ENCODE measurements at regions not wholly inside any gene's neighbourhood (a gene's known extent, or its start where the extent isn't known, plus 50 kb on each side); places are given as distances from the start of the nearest gene placed in this dataset.

DNA sequence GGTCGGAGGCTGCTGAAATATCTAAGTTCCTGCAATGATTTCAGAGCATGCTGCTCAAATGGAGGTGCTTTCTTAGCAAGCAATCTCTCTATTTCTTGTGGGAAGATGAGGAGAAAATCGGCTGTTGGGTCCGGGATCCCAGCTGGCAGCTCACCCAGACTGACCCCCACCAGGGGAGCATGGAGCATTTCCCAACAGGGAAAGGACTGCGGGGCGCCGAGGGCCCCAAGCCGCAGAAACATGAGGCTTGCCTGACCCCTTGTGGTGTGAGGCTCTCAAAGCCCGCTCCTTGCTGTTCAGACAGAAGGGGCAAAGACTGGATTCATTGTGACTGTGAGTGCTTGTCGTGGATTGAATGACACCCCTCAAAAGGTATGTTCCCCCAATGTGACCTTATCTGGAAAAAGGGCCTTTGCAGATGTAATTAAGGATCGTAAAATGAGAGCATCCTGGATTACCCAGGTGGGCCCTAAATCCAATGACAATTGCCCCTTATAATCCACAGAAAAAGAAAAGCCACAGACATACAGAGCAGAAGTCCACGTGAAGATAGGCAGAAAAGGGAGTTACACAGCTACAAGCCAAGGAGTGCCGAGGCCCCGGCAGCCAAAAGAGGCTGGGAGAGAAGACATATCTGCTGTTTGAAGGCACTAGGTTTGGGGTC, 116.3 kb upstream of the VASH1 start:
- no peak overlapping the region for H3K4me3 ChIP-seq (ENCODE audit: low read length)
- no peaks in the 10 kb centered on the region for H3K79me2 ChIP-seq (replicated peaks; ENCODE audit: insufficient read depth, low read length)
- H3K36me3 ChIP-seq (ENCODE audit: insufficient read depth, low read length) = no peaks in the 10 kb centered on the region
- H3F3A ChIP-seq (ENCODE audit: insufficient read depth, low read length, poor library complexity, severe bottlenecking) = no peaks in the 10 kb centered on the region
- H3K27me3 ChIP-seq (ENCODE audit: insufficient read depth, low read depth, low read length) = no peaks in the 10 kb centered on the region
- no peak overlapping the region for H3K4me2 ChIP-seq (ENCODE audit: low read length)
- no peaks in the 10 kb centered on the region for H4K20me1 ChIP-seq (ENCODE audit: insufficient read depth)
- H3K9me3 ChIP-seq (ENCODE audit: low read length) = no peaks in the 10 kb centered on the region
- no peak overlapping the region for H2AFZ ChIP-seq (ENCODE audit: low read depth, low read length)
- no peak overlapping the region for H3K27ac ChIP-seq (ENCODE audit: low read length)
- no peak for TF ChIP-seq REST (IDR thresholded peaks at IDR 0.05; ENCODE audit: borderline replicate concordance)
- TF ChIP-seq MXI1 (conservative IDR thresholded peaks at IDR 0.05; ENCODE audit: poor library complexity, severe bottlenecking) = peak; percentile 17
- no peak for TF ChIP-seq EP300 (conservative IDR thresholded peaks at IDR 0.05; ENCODE audit: poor library complexity, severe bottlenecking)
- TF ChIP-seq RAD21 (conservative IDR thresholded peaks at IDR 0.05) = peak; percentile 94
- TF ChIP-seq, protein P1, sequence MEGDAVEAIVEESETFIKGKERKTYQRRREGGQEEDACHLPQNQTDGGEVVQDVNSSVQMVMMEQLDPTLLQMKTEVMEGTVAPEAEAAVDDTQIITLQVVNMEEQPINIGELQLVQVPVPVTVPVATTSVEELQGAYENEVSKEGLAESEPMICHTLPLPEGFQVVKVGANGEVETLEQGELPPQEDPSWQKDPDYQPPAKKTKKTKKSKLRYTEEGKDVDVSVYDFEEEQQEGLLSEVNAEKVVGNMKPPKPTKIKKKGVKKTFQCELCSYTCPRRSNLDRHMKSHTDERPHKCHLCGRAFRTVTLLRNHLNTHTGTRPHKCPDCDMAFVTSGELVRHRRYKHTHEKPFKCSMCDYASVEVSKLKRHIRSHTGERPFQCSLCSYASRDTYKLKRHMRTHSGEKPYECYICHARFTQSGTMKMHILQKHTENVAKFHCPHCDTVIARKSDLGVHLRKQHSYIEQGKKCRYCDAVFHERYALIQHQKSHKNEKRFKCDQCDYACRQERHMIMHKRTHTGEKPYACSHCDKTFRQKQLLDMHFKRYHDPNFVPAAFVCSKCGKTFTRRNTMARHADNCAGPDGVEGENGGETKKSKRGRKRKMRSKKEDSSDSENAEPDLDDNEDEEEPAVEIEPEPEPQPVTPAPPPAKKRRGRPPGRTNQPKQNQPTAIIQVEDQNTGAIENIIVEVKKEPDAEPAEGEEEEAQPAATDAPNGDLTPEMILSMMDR (IDR thresholded peaks at IDR 0.05; ENCODE audit: poor library complexity, severe bottlenecking) = peak; percentile 93
- no peak for TF ChIP-seq TAF1 (IDR thresholded peaks at IDR 0.05; ENCODE audit: low read depth)
- no peak for TF ChIP-seq POLR2AphosphoS5 (IDR thresholded peaks at IDR 0.05)
- peak; percentile 94 for TF ChIP-seq SMC3 (conservative IDR thresholded peaks at IDR 0.05; ENCODE audit: poor library complexity)
- no peak for TF ChIP-seq EZH2 (IDR thresholded peaks at IDR 0.05; ENCODE audit: borderline replicate concordance, insufficient read depth, low read length, poor library complexity, severe bottlenecking)
- H3K9me2 ChIP-seq (ENCODE audit: insufficient read depth, low read length) = no peaks in the 10 kb centered on the region
- no peak overlapping the region for H3K9ac ChIP-seq (ENCODE audit: low read length)

- H3K9me3 ChIP-seq (ENCODE audit: low read length) = no peaks in the 10 kb centered on the region
- no peak overlapping the region for H3K4me3 ChIP-seq (ENCODE audit: low read length)
- H4K20me1 ChIP-seq (ENCODE audit: insufficient read depth) = no peaks in the 10 kb centered on the region
- H3K79me2 ChIP-seq (replicated peaks; ENCODE audit: insufficient read depth, low read length) = no peaks in the 10 kb centered on the region
- H2AFZ ChIP-seq (ENCODE audit: low read depth, low read length) = no peak overlapping the region
- H3K9ac ChIP-seq (ENCODE audit: low read length) = no peak overlapping the region
- TF ChIP-seq SMC3 (conservative IDR thresholded peaks at IDR 0.05; ENCODE audit: poor library complexity) = peak; percentile 73
- TF ChIP-seq MXI1 (conservative IDR thresholded peaks at IDR 0.05; ENCODE audit: poor library complexity, severe bottlenecking) = no peak
- no peak for TF ChIP-seq TAF1 (IDR thresholded peaks at IDR 0.05; ENCODE audit: low read depth)
- peak; percentile 71 for TF ChIP-seq RAD21 (conservative IDR thresholded peaks at IDR 0.05)
- no peak for TF ChIP-seq EP300 (conservative IDR thresholded peaks at IDR 0.05; ENCODE audit: poor library complexity, severe bottlenecking)
- no peak for TF ChIP-seq REST (IDR thresholded peaks at IDR 0.05; ENCODE audit: borderline replicate concordance)
- TF ChIP-seq, protein P1 (IDR thresholded peaks at IDR 0.05; ENCODE audit: poor library complexity, severe bottlenecking) = peak; percentile 75
- H3K27me3 ChIP-seq (ENCODE audit: insufficient read depth, low read depth, low read length) = no peaks in the 10 kb centered on the region
- H3F3A ChIP-seq (ENCODE audit: insufficient read depth, low read length, poor library complexity, severe bottlenecking) = no peaks in the 10 kb centered on the region
- H3K27ac ChIP-seq (ENCODE audit: low read length) = no peak overlapping the region
- no peaks in the 10 kb centered on the region for H3K9me2 ChIP-seq (ENCODE audit: insufficient read depth, low read length)
- H3K4me2 ChIP-seq (ENCODE audit: low read length) = no peak overlapping the region
- H3K36me3 ChIP-seq (ENCODE audit: insufficient read depth, low read length) = no peaks in the 10 kb centered on the region
Measured at GRCh38 chr14:76647697-76648298, 113.5 kb upstream of the VASH1 start.

Measured in neural cell (in vitro differentiated cells).